SK-N-SH treated with all-trans-retinoic acid at 6 μM for 48 hours (cell line): ENCODE measurements at regions not wholly inside any gene's neighbourhood (a gene's known extent, or its start where the extent isn't known, plus 50 kb on each side); places are given as distances from the start of the nearest gene placed in this dataset.

ENCODE experiments used
- ATAC-seq: fragments of 200-7000 bp; cut with Tn5 transposase; 3 replicates; pipeline ENCODE4 v1.9.1; 2020; ENCODE audit warnings: mild to moderate bottlenecking, moderate library complexity
- ARNTL ChIP-seq: fragments of 450-650 bp; formaldehyde crosslinking; IDR thresholded peaks from 2 replicates; pipeline ENCODE4 v1.5.0; 2020; ENCODE audit warnings: low read depth, mild to moderate bottlenecking, moderate library complexity, borderline replicate concordance
- CREB5 ChIP-seq: fragments of 250-450 bp; sonication (Bioruptor Pico); IDR thresholded peaks from 2 replicates; pipeline ENCODE4 v1.5.1; 2020; ENCODE audit warnings: low read depth, mild to moderate bottlenecking, moderate library complexity
- CSRNP3 ChIP-seq: fragments of 250-450 bp; sonication (Bioruptor Pico); IDR thresholded peaks from 2 replicates; pipeline ENCODE4 v1.5.1; 2021; ENCODE audit warnings: mild to moderate bottlenecking, moderate library complexity
- ESRRG ChIP-seq: fragments of 250-450 bp; sonication (Bioruptor Pico); IDR thresholded peaks from 2 replicates; pipeline ENCODE4 v1.6.1; 2021; ENCODE audit warnings: mild to moderate bottlenecking
- GLIS3 ChIP-seq: fragments of 250-450 bp; sonication (Bioruptor Pico); IDR thresholded peaks from 2 replicates; pipeline ENCODE4 v1.5.0; 2020; ENCODE audit warnings: mild to moderate bottlenecking, moderate library complexity
- ISL1 ChIP-seq: fragments of 250-450 bp; sonication (Bioruptor Pico); IDR thresholded peaks from 2 replicates; pipeline ENCODE4 v2.1.2; 2022; ENCODE audit warnings: mild to moderate bottlenecking, moderate library complexity
- OSR1 ChIP-seq: fragments of 250-450 bp; sonication (Bioruptor Pico); IDR thresholded peaks from 2 replicates; pipeline ENCODE4 v1.8.0; 2022; ENCODE audit warnings: moderate library complexity, mild to moderate bottlenecking, inconsistent platforms
- PATZ1 ChIP-seq: fragments of 250-450 bp; sonication (Bioruptor Pico); IDR thresholded peaks from 2 replicates; pipeline ENCODE4 v1.8.0; 2020; ENCODE audit warnings: mild to moderate bottlenecking, moderate library complexity, borderline replicate concordance
- POU6F1 ChIP-seq: fragments of 250-450 bp; sonication (Bioruptor Pico); IDR thresholded peaks from 2 replicates; pipeline ENCODE4 v1.8.0; 2021; ENCODE audit warnings: low read depth, mild to moderate bottlenecking, moderate library complexity, borderline replicate concordance
- PPARA ChIP-seq: fragments of 250-450 bp; sonication (Bioruptor Pico); IDR thresholded peaks from 2 replicates; pipeline ENCODE4 v1.5.0; 2020; ENCODE audit warnings: mild to moderate bottlenecking, borderline replicate concordance
- RARB ChIP-seq: fragments of 250-450 bp; sonication (Bioruptor Pico); IDR thresholded peaks from 2 replicates; pipeline ENCODE4 v1.8.0; 2021; ENCODE audit warnings: mild to moderate bottlenecking, moderate library complexity
- SNAI2 ChIP-seq: fragments of 250-450 bp; sonication (Bioruptor Pico); IDR thresholded peaks from 2 replicates; pipeline ENCODE4 v1.5.0; 2020; ENCODE audit warnings: mild to moderate bottlenecking, moderate library complexity
- TCF4 ChIP-seq: fragments of 250-450 bp; sonication (Bioruptor Pico); IDR thresholded peaks from 2 replicates; pipeline ENCODE4 v1.8.0; 2021; ENCODE audit warnings: mild to moderate bottlenecking, moderate library complexity, borderline replicate concordance
- TSHZ2 ChIP-seq: fragments of 250-450 bp; sonication (Bioruptor Pico); IDR thresholded peaks from 2 replicates; pipeline ENCODE4 v1.5.0; 2020; ENCODE audit warnings: mild to moderate bottlenecking, moderate library complexity
- ZC3H10 ChIP-seq: fragments of 250-450 bp; sonication (Bioruptor Pico); IDR thresholded peaks from 2 replicates; pipeline ENCODE4 v1.5.1; 2021; ENCODE audit warnings: mild to moderate bottlenecking, moderate library complexity
- ZFP3 ChIP-seq: fragments of 250-450 bp; sonication (Bioruptor Pico); IDR thresholded peaks from 2 replicates; pipeline ENCODE4 v1.5.0; 2020; ENCODE audit warnings: mild to moderate bottlenecking, moderate library complexity
- ZFP30 ChIP-seq: fragments of 450-650 bp; formaldehyde crosslinking; IDR thresholded peaks from 2 replicates; pipeline ENCODE4 v1.5.0; 2022; ENCODE audit warnings: mild to moderate bottlenecking, moderate library complexity
- ZNF565 ChIP-seq: fragments of 450-650 bp; formaldehyde crosslinking; conservative IDR thresholded peaks from 2 replicates; pipeline ENCODE4 v1.5.0; 2020; ENCODE audit warnings: low read depth, mild to moderate bottlenecking, moderate library complexity
- ZNF8 ChIP-seq: fragments of 450-650 bp; formaldehyde crosslinking; IDR thresholded peaks from 2 replicates; pipeline ENCODE4 v1.5.0; 2020; ENCODE audit warnings: mild to moderate bottlenecking, moderate library complexity

- TF ChIP-seq CREB5 (no peak), ISL1 (CRISPR knock-in tag) (no peak), RARB (CRISPR knock-in tag) (no peak), TSHZ2 (no peak), ESRRG (CRISPR knock-in tag) (no peak)
- TF ChIP-seq, all 23 proteins: peak for 0
- ATAC-seq, result no peak
Observed at GRCh38 chr11:25844811-25845210, 487.1 kb upstream of the ANO3 start.

GRCh38 chr11:25855916-25856315, 476.0 kb upstream of the ANO3 start:
- no peak for TF ChIP-seq POU6F1
- TF ChIP-seq CSRNP3, result no peak
- no peak for TF ChIP-seq ZFP3 (CRISPR knock-in tag)
- no peak for TF ChIP-seq RARB (CRISPR knock-in tag)
- TF ChIP-seq ZC3H10 (CRISPR knock-in tag), result no peak
- no peak for TF ChIP-seq ESRRG (CRISPR knock-in tag)
- TF ChIP-seq TSHZ2, result no peak
- TF ChIP-seq ISL1 (CRISPR knock-in tag), result no peak
- no peak for TF ChIP-seq PPARA (CRISPR knock-in tag)
- TF ChIP-seq ZNF565 (CRISPR knock-in tag), result no peak
- ATAC-seq, result no peak

GRCh38 chr11:25859776-25860175, 472.2 kb upstream of the ANO3 start:
- no peak for ATAC-seq
- TF ChIP-seq ZFP3 (CRISPR knock-in tag) (no peak), OSR1 (no peak), ZNF8 (CRISPR knock-in tag) (no peak), ISL1 (CRISPR knock-in tag) (no peak), POU6F1 (no peak), ZFP30 (no peak), TCF4 (CRISPR knock-in tag) (no peak), PATZ1 (CRISPR knock-in tag) (no peak), SNAI2 (no peak), ARNTL (no peak), GLIS3 (CRISPR knock-in tag) (no peak), ZNF565 (CRISPR knock-in tag) (no peak), CSRNP3 (no peak), ZC3H10 (CRISPR knock-in tag) (no peak), CREB5 (no peak), PPARA (CRISPR knock-in tag) (no peak), ESRRG (CRISPR knock-in tag) (no peak)
